ENCODE measurements at regions not wholly inside any gene's neighbourhood (a gene's known extent, or its start where the extent isn't known, plus 50 kb on each side); places are given as distances from the start of the nearest gene placed in this dataset.

GRCh38 chr18:73614812-73615211, 532.8 kb downstream of the FBXO15 start:
- no peak for TF ChIP-seq POLR2A (IDR thresholded peaks at IDR 0.05)
- TF ChIP-seq CTCF (IDR thresholded peaks at IDR 0.05): no peak

All from thyroid gland (tissue), 4 donors.